ENCODE measurements at regions not wholly inside any gene's neighbourhood (a gene's known extent, or its start where the extent isn't known, plus 50 kb on each side); places are given as distances from the start of the nearest gene placed in this dataset.

DNA sequence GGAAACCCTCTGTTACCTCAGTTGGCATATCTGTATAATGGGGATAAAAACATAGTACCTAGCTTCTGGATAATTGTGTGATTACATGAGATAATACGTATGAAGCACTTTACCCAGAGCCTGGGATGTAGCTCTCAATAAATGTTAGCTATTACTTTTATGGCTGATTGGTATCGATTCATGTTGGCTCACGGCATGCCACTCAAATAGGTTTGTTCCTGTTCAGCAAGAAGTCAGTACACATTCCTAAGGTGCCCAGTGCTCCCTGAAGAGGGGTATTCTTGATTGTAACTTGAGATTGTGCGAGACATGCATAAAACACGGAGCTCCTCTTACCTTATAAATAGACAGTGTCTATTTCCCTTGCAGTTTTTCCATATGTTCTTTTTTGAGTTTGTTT, 78.5 kb upstream of the GALNT2 start:
- TF ChIP-seq, protein P1, sequence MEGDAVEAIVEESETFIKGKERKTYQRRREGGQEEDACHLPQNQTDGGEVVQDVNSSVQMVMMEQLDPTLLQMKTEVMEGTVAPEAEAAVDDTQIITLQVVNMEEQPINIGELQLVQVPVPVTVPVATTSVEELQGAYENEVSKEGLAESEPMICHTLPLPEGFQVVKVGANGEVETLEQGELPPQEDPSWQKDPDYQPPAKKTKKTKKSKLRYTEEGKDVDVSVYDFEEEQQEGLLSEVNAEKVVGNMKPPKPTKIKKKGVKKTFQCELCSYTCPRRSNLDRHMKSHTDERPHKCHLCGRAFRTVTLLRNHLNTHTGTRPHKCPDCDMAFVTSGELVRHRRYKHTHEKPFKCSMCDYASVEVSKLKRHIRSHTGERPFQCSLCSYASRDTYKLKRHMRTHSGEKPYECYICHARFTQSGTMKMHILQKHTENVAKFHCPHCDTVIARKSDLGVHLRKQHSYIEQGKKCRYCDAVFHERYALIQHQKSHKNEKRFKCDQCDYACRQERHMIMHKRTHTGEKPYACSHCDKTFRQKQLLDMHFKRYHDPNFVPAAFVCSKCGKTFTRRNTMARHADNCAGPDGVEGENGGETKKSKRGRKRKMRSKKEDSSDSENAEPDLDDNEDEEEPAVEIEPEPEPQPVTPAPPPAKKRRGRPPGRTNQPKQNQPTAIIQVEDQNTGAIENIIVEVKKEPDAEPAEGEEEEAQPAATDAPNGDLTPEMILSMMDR (conservative IDR thresholded peaks at IDR 0.05; ENCODE audit: low read depth, low read length), result no peak
- TF ChIP-seq EZH2 (IDR thresholded peaks at IDR 0.05; ENCODE audit: low read length, unreplicated experiment), result no peak
